RWPE2 (cell line): ENCODE measurements at regions not wholly inside any gene's neighbourhood (a gene's known extent, or its start where the extent isn't known, plus 50 kb on each side); places are given as distances from the start of the nearest gene placed in this dataset.

ENCODE experiments used
- ATAC-seq: fragments of 200-7000 bp; cut with Tn5 transposase; 3 replicates; pipeline ENCODE4 v1.9.1; 2021; ENCODE audit warnings: low read depth
- DNase-seq: peaks from one replicate; pipeline ENCODE4 v3.0.0-alpha.2; 2020; ENCODE audit warnings: low spot score
- H3K27ac ChIP-seq: fragments of 450-650 bp; 2 replicates; pipeline ENCODE4 v1.5.1; 2017; ENCODE audit warnings: mild to moderate bottlenecking; ENCODE audit not compliant: poor library complexity, severe bottlenecking
- H3K27me3 ChIP-seq: fragments of 250-450 bp; sonication (Bioruptor Pico); 2 replicates; pipeline ENCODE4 v1.5.1; 2021; ENCODE audit warnings: mild to moderate bottlenecking, moderate library complexity; ENCODE audit not compliant: insufficient read depth, poor library complexity, severe bottlenecking
- H3K36me3 ChIP-seq: fragments of 250-450 bp; sonication (Bioruptor Pico); 2 replicates; pipeline ENCODE4 v1.5.1; 2020; ENCODE audit warnings: low read depth, mild to moderate bottlenecking, moderate library complexity
- H3K4me1 ChIP-seq: fragments of 250-450 bp; sonication (Bioruptor Pico); 2 replicates; pipeline ENCODE4 v1.5.1; 2021; ENCODE audit warnings: mild to moderate bottlenecking, moderate library complexity; ENCODE audit not compliant: insufficient read depth, poor library complexity, severe bottlenecking
- H3K4me3 ChIP-seq: fragments of 250-450 bp; sonication (Bioruptor Pico); 2 replicates; pipeline ENCODE4 v1.5.1; 2021; ENCODE audit warnings: mild to moderate bottlenecking, moderate library complexity; ENCODE audit not compliant: severe bottlenecking
- H3K9me3 ChIP-seq: fragments of 250-450 bp; sonication (Bioruptor Pico); 2 replicates; pipeline ENCODE4 v1.5.1; 2021; ENCODE audit warnings: mild to moderate bottlenecking, moderate library complexity; ENCODE audit not compliant: severe bottlenecking
- TF ChIP-seq, protein P1 (sequence below): fragments of 450-650 bp; IDR thresholded peaks from one replicate; pipeline ENCODE4 v1.5.1; 2017; ENCODE audit warnings: mild to moderate bottlenecking, moderate library complexity; ENCODE audit not compliant: poor library complexity, severe bottlenecking

DNA sequence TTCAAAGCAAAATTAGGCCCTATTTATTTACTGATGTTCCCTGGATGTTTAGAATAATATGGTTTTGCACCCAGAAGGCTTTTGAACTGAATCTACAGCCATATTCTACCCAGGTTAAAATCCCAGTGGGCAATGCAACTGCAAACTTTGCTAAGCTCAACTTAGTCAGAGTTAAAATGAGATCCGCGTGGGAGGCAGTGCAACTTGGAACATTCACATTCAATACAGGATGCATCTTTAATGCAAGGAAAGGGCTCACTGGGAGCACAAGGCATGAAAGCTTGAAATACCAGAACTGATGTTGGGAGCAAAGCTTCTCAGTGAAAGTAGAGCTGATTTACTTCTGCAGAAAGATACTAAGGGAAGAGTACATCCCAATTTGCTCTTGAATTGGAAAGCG lies 281.2 kb upstream of the DEFB112 start:
- H3K27ac ChIP-seq = no peak overlapping the region
- no peaks in the 10 kb centered on the region for H3K4me1 ChIP-seq
- no peaks in the 10 kb centered on the region for H3K9me3 ChIP-seq
- H3K36me3 ChIP-seq = no peaks in the 10 kb centered on the region
- DNase-seq = no peak
- H3K4me3 ChIP-seq = no peak overlapping the region
- TF ChIP-seq, protein P1, sequence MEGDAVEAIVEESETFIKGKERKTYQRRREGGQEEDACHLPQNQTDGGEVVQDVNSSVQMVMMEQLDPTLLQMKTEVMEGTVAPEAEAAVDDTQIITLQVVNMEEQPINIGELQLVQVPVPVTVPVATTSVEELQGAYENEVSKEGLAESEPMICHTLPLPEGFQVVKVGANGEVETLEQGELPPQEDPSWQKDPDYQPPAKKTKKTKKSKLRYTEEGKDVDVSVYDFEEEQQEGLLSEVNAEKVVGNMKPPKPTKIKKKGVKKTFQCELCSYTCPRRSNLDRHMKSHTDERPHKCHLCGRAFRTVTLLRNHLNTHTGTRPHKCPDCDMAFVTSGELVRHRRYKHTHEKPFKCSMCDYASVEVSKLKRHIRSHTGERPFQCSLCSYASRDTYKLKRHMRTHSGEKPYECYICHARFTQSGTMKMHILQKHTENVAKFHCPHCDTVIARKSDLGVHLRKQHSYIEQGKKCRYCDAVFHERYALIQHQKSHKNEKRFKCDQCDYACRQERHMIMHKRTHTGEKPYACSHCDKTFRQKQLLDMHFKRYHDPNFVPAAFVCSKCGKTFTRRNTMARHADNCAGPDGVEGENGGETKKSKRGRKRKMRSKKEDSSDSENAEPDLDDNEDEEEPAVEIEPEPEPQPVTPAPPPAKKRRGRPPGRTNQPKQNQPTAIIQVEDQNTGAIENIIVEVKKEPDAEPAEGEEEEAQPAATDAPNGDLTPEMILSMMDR = no peak
- ATAC-seq = no peak
- H3K27me3 ChIP-seq = no peaks in the 10 kb centered on the region

DNA sequence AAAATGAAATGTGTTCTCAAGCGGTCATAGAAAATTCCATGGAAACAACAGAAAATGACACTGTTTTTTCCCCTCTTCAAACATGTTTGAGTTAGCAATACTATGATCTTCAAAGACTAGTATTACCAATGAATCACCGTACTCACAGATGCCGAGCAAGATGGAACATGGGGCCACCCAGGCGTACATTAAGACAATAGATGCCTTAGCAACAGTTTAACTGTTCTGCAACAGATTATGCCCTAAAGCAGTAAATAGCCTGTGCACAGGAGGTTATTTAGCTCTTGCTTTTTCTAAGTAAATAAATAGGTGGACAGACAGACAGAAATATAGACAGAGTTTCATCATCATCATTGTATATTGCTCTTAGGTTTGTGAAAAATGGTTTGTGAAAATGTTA lies 284.0 kb upstream of the DEFB112 start:
- H3K36me3 ChIP-seq = no peaks in the 10 kb centered on the region
- no peak overlapping the region for H3K4me3 ChIP-seq
- no peaks in the 10 kb centered on the region for H3K9me3 ChIP-seq
- DNase-seq (no peak), ATAC-seq (peak; percentile 33; the same call in 1 of the 3 replicates)
- no peaks in the 10 kb centered on the region for H3K4me1 ChIP-seq
- H3K27ac ChIP-seq = no peak overlapping the region
- no peaks in the 10 kb centered on the region for H3K27me3 ChIP-seq
- TF ChIP-seq, protein P1 = no peak

DNA sequence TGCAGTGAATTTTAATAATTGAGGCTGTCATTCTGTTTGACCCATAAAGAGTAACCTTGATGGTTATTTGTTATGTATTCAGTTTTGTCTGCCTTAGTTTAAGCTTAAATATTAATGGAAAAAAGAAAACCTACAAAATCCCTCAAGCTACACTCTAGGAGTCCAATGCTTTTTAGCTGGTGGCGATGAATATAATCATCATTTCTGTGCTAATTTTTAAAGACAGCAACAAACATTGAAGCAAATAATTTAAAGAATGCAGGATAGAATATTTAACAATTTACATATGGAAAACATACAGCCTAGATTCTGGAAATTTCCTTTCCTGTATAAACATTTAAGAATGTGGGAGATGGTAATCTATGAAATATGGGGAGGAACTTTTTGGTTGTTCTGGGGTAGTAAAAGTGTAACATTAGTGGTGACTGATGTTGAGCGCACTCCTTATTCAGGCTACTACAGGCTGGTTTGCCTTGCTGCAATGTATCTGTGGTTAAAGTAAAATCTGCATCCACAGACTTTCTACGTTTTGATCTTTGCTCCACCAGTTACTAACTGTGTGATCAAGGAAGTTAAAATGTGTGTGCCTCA lies 287.9 kb upstream of the DEFB112 start:
- DNase-seq (no peak), ATAC-seq (no peak)
- no peak overlapping the region for H3K4me3 ChIP-seq
- H3K4me1 ChIP-seq = no peaks in the 10 kb centered on the region
- H3K27me3 ChIP-seq = no peaks in the 10 kb centered on the region
- no peaks in the 10 kb centered on the region for H3K36me3 ChIP-seq
- no peak overlapping the region for H3K27ac ChIP-seq
- TF ChIP-seq, protein P1 = no peak
- H3K9me3 ChIP-seq = no peaks in the 10 kb centered on the region

DNA sequence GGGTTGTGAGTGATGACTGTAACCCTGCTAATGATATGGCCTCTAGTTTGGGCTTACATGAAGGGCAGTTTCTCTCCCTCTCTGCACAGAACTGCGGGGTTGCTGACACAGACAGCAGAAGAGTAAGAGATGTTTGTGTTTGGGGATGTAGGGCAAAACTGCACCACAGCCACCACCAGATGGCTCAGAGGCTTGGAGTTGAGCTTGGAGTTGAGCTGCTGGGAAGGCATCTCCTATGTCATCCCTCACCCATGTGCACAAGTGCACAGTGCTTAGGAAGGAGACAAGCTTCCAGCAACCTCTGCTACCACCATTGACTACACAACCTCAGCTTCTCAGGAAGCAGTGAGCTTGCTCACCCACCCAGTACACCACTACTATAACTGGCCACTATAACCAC lies 303.9 kb upstream of the DEFB112 start:
- Histone ChIP-seq H3K4me3 (no peak overlapping the region), H3K4me1 (no peaks in the 10 kb centered on the region), H3K27me3 (no peaks in the 10 kb centered on the region), H3K27ac (no peak overlapping the region), H3K36me3 (no peaks in the 10 kb centered on the region), H3K9me3 (no peaks in the 10 kb centered on the region)
- DNase-seq = no peak
- TF ChIP-seq, protein P1 = no peak
- ATAC-seq = 0 out of 3 replicates have a peak, but pooled peaks have one; percentile 25

DNA sequence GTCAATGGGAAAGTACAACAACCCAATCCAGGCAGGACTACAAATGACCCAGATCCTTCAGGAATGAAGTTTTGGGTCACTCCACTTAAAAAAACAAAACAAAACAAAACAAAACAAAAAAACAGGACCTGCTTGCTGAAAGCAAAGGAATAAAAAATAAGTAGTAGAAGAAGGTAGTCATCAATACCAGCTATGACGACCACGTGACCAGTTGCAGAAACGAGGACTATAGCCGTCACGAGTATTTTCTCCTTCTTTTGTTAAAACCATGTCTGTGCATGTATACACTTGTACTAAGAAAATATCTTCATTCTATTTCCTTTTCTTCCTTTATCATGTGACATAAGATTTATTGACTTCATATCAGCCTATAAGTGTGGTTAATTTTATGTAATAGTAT lies 308.4 kb upstream of the DEFB112 start:
- Histone ChIP-seq H3K27ac (no peak overlapping the region), H3K4me3 (no peak overlapping the region)
- TF ChIP-seq, protein P1 = no peak

More for the DNA sequence above, 308.4 kb upstream of the DEFB112 start:
- Histone ChIP-seq H3K9me3 (no peaks in the 10 kb centered on the region), H3K4me1 (no peaks in the 10 kb centered on the region), H3K27me3 (no peaks in the 10 kb centered on the region), H3K36me3 (no peaks in the 10 kb centered on the region)
- DNase-seq (no peak), ATAC-seq (no peak)
